ENCODE measurements at regions not wholly inside any gene's neighbourhood (a gene's known extent, or its start where the extent isn't known, plus 50 kb on each side); places are given as distances from the start of the nearest gene placed in this dataset.

GRCh38 chr14:43014338-43014737, 1407.7 kb downstream of the LRFN5 start:
- ATAC-seq (no peak), DNase-seq (no peak)
- in situ Hi-C loops (cut with MboI; ENCODE audit: low sequenced_read_pairs in 4 of 4) (no loop called here), intact Hi-C loops (cut with DNase I; ENCODE audit: low total_unique reads) (loop anchor here (10.0 kb wide), 1 partner anchor 490 kb away; no protein-coding TSS in a partner anchor)
- Histone ChIP-seq H3K4me1 (no peaks in the 10 kb centered on the region), H3K27me3 (no peaks in the 10 kb centered on the region), H3K27ac (no peak overlapping the region), H3K4me3 (no peak overlapping the region), H3K9me3 (peaks cover 0 to 2% (median 0%) of the 10 kb centered on the region in 3 donors), H3K36me3 (no peaks in the 10 kb centered on the region)
- TF ChIP-seq POLR2A (IDR thresholded peaks at IDR 0.05), result no peak
- no peak for TF ChIP-seq CTCF (IDR thresholded peaks at IDR 0.05 in 4 of 5, conservative IDR thresholded peaks at IDR 0.05 in 1 of 5)

DNA sequence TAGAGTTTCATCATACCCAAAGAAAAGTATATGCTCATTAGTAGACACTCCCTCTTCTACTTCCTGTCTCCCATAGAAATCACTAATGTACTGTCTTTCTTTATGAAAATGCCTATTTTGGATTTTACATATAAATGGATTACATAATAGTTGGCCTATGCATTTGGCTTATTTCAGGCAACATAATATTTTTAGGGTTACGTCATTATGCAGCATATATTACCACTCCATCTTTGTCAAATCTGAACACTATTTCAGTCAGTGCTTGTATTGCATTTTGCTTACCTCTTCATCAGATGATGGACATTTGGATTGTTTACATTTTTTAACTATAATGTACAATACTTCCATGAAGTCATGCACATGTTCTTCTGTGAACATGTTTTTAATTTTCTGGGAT, 1406.1 kb downstream of the LRFN5 start:
- Histone ChIP-seq H3K4me1 (no peaks in the 10 kb centered on the region), H3K36me3 (no peaks in the 10 kb centered on the region), H3K9me3 (peaks cover 0 to 6% (median 2%) of the 10 kb centered on the region in 3 donors), H3K27me3 (no peaks in the 10 kb centered on the region), H3K27ac (no peak overlapping the region), H3K4me3 (no peak overlapping the region)
- intact Hi-C loops (cut with DNase I; ENCODE audit: low total_unique reads) (loop anchor here (10.0 kb wide), 1 partner anchor 492 kb away; no protein-coding TSS in a partner anchor), in situ Hi-C loops (cut with MboI; ENCODE audit: low sequenced_read_pairs in 4 of 4) (no loop called here)
- no peak for ATAC-seq
- no peak for TF ChIP-seq POLR2A (IDR thresholded peaks at IDR 0.05)
- no peak for TF ChIP-seq CTCF (IDR thresholded peaks at IDR 0.05 in 4 of 5, conservative IDR thresholded peaks at IDR 0.05 in 1 of 5)
- DNase-seq, result no peak

- no peak for DNase-seq
- no peak for ATAC-seq
- TF ChIP-seq POLR2A (IDR thresholded peaks at IDR 0.05) (no peak), CTCF (IDR thresholded peaks at IDR 0.05 in 4 of 5, conservative IDR thresholded peaks at IDR 0.05 in 1 of 5) (no peak)
- in situ Hi-C loops (cut with MboI; ENCODE audit: low sequenced_read_pairs in 4 of 4), result no loop called here
- H3K4me1 ChIP-seq, result no peaks in the 10 kb centered on the region
- no peaks in the 10 kb centered on the region for H3K36me3 ChIP-seq
- no peak overlapping the region for H3K27ac ChIP-seq
- H3K9me3 ChIP-seq, result peaks cover 0 to 6% (median 0%) of the 10 kb centered on the region in 3 donors
- no peak overlapping the region for H3K4me3 ChIP-seq
- intact Hi-C loops (cut with DNase I; ENCODE audit: low total_unique reads), result no loop called here
- no peaks in the 10 kb centered on the region for H3K27me3 ChIP-seq
Observed at GRCh38 chr14:43005807-43006206, 1399.1 kb downstream of the LRFN5 start.

DNA sequence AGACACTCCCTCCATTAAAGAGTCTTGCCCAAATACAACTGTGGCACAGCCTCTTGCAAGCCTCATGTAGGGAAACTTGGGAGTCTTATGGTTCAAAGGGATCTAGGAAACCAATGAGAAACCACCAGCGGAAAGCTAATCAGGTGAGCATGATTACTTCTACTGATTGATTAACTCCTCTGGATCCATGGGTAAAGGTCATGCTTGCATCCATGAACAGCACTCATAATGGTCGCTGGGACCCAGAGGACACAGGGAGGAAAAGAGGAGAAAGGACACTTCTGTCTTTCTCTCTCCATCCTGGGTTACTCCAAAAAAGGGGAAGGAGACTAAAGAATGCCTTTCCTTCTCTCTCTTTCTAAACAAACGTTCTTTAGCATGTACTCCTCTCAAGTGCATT, 1397.2 kb downstream of the LRFN5 start:
- no peaks in the 10 kb centered on the region for H3K36me3 ChIP-seq
- DNase-seq (no peak), ATAC-seq (no peak)
- intact Hi-C loops (cut with DNase I; ENCODE audit: low total_unique reads), result no loop called here
- H3K9me3 ChIP-seq, result peaks cover 0 to 3% (median 0%) of the 10 kb centered on the region in 3 donors
- no peak overlapping the region for H3K27ac ChIP-seq
- TF ChIP-seq POLR2A (IDR thresholded peaks at IDR 0.05) (no peak), CTCF (IDR thresholded peaks at IDR 0.05 in 4 of 5, conservative IDR thresholded peaks at IDR 0.05 in 1 of 5) (no peak)
- no peak overlapping the region for H3K4me3 ChIP-seq
- in situ Hi-C loops (cut with MboI; ENCODE audit: low sequenced_read_pairs in 4 of 4), result no loop called here
- no peaks in the 10 kb centered on the region for H3K4me1 ChIP-seq
- no peaks in the 10 kb centered on the region for H3K27me3 ChIP-seq

GRCh38 chr14:43001731-43002130, 1395.1 kb downstream of the LRFN5 start:
- Histone ChIP-seq H3K27ac (no peak overlapping the region), H3K4me3 (no peak overlapping the region), H3K4me1 (no peaks in the 10 kb centered on the region), H3K36me3 (no peaks in the 10 kb centered on the region), H3K27me3 (no peaks in the 10 kb centered on the region), H3K9me3 (no peaks in the 10 kb centered on the region)
- ATAC-seq, result no peak
- in situ Hi-C loops (cut with MboI; ENCODE audit: low sequenced_read_pairs in 4 of 4), result no loop called here
- intact Hi-C loops (cut with DNase I; ENCODE audit: low total_unique reads), result no loop called here
- no peak for DNase-seq
- TF ChIP-seq CTCF (IDR thresholded peaks at IDR 0.05 in 4 of 5, conservative IDR thresholded peaks at IDR 0.05 in 1 of 5) (no peak), POLR2A (IDR thresholded peaks at IDR 0.05) (no peak)

Measured in gastrocnemius medialis (tissue), 4 donors.